GM12891 (cell line): ENCODE measurements at regions not wholly inside any gene's neighbourhood (a gene's known extent, or its start where the extent isn't known, plus 50 kb on each side); places are given as distances from the start of the nearest gene placed in this dataset.

Experiments
- PAX5 ChIP-seq: IDR thresholded peaks from 2 replicates; pipeline ENCODE4 v1.6.1; 2011; ENCODE audit warnings: low read length, moderate library complexity, mild to moderate bottlenecking; ENCODE audit not compliant: insufficient read depth, severe bottlenecking
- POLR2A ChIP-seq: IDR thresholded peaks from 2 replicates; pipeline ENCODE4 v1.6.1; 2011; ENCODE audit warnings: low read depth, low read length, control low read depth
- POLR2AphosphoS5 ChIP-seq: IDR thresholded peaks from 2 replicates; pipeline ENCODE4 v1.6.1; 2011; ENCODE audit warnings: low read depth, low read length, control low read depth
- POU2F2 ChIP-seq: IDR thresholded peaks from 2 replicates; pipeline ENCODE4 v1.6.1; 2011; ENCODE audit warnings: low read depth, mild to moderate bottlenecking, control low read depth, low read length, moderate library complexity
- SPI1 ChIP-seq: IDR thresholded peaks from 2 replicates; pipeline ENCODE4 v1.6.1; 2011; ENCODE audit warnings: low read depth, low read length, control low read depth
- TAF1 ChIP-seq: IDR thresholded peaks from 2 replicates; pipeline ENCODE4 v1.6.1; 2011; ENCODE audit warnings: low read depth, low read length, control low read depth

GRCh38 chr13:22776394-22777186 is 404.2 kb upstream of the SGCG start:
- TF ChIP-seq POLR2A (no peak), TAF1 (no peak), POLR2AphosphoS5 (no peak), SPI1 (no peak), POU2F2 (no peak), PAX5 (no peak)
